ENCODE measurements at regions not wholly inside any gene's neighbourhood (a gene's known extent, or its start where the extent isn't known, plus 50 kb on each side); places are given as distances from the start of the nearest gene placed in this dataset.

DNA sequence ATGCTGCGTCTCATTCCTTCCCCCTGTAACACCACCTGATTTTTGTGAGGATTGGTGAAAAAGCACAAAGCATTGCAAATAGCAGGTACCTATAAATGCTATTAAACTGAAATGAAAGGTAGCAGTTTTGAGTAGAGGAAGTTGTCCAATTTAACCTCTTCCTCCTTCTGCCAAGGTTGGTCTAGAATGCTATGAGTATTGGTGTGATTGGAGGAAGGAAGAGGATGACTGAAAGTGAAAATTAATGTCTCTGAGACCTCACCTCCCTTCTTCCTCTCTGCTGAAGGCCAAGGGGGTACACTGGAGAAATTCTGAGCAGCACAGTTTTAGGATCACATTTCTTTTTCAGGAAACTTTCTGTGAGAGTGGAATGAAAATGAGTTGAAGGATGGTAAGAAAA lies 94.4 kb downstream of the DTWD1 start:
- TF ChIP-seq CTCF (IDR thresholded peaks at IDR 0.05; ENCODE audit: low read depth, low read length): no peak
- Histone ChIP-seq H3K27ac (ENCODE audit: low read depth, low read length) (no peak overlapping the region), H3K4me3 (ENCODE audit: low read depth, low read length) (no peak overlapping the region), H3K27me3 (ENCODE audit: control insufficient read depth, insufficient read depth, low read length) (no peaks in the 10 kb centered on the region), H3K9me3 (ENCODE audit: control insufficient read depth, insufficient read depth, low read length) (peaks cover 6% of the 10 kb centered on the region)
- POLR2A ChIA-PET: no interaction called here
- CTCF ChIA-PET: no interaction called here
- DNase-seq (ENCODE audit: low read depth, low spot score): no peak

DNA sequence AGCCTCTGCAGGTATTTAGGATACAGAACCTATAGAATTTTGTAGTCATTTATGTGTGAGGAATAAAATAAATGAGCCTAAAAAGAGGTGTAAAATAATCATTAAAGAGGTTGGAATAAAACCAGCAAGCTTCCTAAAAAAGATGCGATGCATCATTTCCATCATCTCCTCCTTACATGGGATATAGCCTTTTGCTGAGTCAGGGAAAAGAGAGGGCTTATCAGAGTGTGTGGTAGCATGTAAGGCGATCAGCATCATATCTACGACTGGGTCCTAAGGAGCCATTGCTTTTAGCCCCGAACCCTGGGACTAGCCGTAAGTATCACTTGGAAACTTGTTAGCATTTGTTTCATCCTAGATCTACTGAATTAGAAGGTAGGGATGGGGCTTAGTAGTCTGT lies 94.9 kb downstream of the DTWD1 start:
- ChIA-PET POLR2A (no interaction called here), CTCF (no interaction called here)
- no peak for DNase-seq (ENCODE audit: low read depth, low spot score)
- Histone ChIP-seq H3K27me3 (ENCODE audit: control insufficient read depth, insufficient read depth, low read length) (no peaks in the 10 kb centered on the region), H3K27ac (ENCODE audit: low read depth, low read length) (no peak overlapping the region), H3K4me3 (ENCODE audit: low read depth, low read length) (no peak overlapping the region), H3K9me3 (ENCODE audit: control insufficient read depth, insufficient read depth, low read length) (peaks cover under 1% of the 10 kb centered on the region)
- TF ChIP-seq CTCF (IDR thresholded peaks at IDR 0.05; ENCODE audit: low read depth, low read length): no peak

GRCh38 chr15:49718234-49718633 lies 97.4 kb downstream of the DTWD1 start:
- no peak for DNase-seq (ENCODE audit: low read depth, low spot score)
- ChIA-PET POLR2A (no interaction called here), CTCF (no interaction called here)
- Histone ChIP-seq H3K27me3 (ENCODE audit: control insufficient read depth, insufficient read depth, low read length) (no peaks in the 10 kb centered on the region), H3K4me3 (ENCODE audit: low read depth, low read length) (no peak overlapping the region), H3K27ac (ENCODE audit: low read depth, low read length) (no peak overlapping the region), H3K9me3 (ENCODE audit: control insufficient read depth, insufficient read depth, low read length) (no peaks in the 10 kb centered on the region; the same call in 1 of the 2 replicates)
- TF ChIP-seq CTCF (IDR thresholded peaks at IDR 0.05; ENCODE audit: low read depth, low read length): no peak

DNA sequence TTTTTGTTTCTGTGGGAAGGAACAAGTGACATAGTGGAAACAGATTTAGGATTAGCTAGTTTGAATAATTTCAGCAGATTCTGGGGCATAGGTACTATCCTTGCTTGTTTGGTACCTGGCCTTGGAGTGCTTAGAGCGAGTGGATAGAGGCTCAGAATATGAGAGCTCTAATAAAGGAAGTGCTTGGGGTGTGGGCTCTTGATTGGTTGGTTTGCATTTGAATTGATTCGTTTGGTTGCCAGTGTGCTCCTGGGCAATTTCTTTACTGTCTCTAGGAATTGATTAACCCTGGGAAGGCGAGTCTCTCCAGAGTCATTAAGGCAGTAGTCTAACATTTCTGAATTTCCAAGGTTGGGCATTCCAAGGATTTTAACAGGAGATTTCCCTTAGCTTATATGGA lies 98.0 kb downstream of the DTWD1 start:
- no peak for TF ChIP-seq CTCF (IDR thresholded peaks at IDR 0.05; ENCODE audit: low read depth, low read length)
- ChIA-PET POLR2A (no interaction called here), CTCF (no interaction called here)
- Histone ChIP-seq H3K4me3 (ENCODE audit: low read depth, low read length) (no peak overlapping the region), H3K9me3 (ENCODE audit: control insufficient read depth, insufficient read depth, low read length) (no peaks in the 10 kb centered on the region; the same call in 1 of the 2 replicates), H3K27ac (ENCODE audit: low read depth, low read length) (no peak overlapping the region), H3K27me3 (ENCODE audit: control insufficient read depth, insufficient read depth, low read length) (no peaks in the 10 kb centered on the region)
- DNase-seq (ENCODE audit: low read depth, low spot score): no peak

- no peak for TF ChIP-seq CTCF (IDR thresholded peaks at IDR 0.05; ENCODE audit: low read depth, low read length)
- DNase-seq (ENCODE audit: low read depth, low spot score): no peak
Measured at GRCh38 chr15:49720261-49720660, 99.4 kb downstream of the DTWD1 start.

More at GRCh38 chr15:49720261-49720660, 99.4 kb downstream of the DTWD1 start:
- H3K27me3 ChIP-seq (ENCODE audit: control insufficient read depth, insufficient read depth, low read length): no peaks in the 10 kb centered on the region
- POLR2A ChIA-PET: no interaction called here
- no peaks in the 10 kb centered on the region; the same call in 1 of the 2 replicates for H3K9me3 ChIP-seq (ENCODE audit: control insufficient read depth, insufficient read depth, low read length)
- no peak overlapping the region for H3K4me3 ChIP-seq (ENCODE audit: low read depth, low read length)
- no peak overlapping the region for H3K27ac ChIP-seq (ENCODE audit: low read depth, low read length)
- CTCF ChIA-PET: no interaction called here

All from AG04450 (cell line).